ENCODE measurements at regions not wholly inside any gene's neighbourhood (a gene's known extent, or its start where the extent isn't known, plus 50 kb on each side); places are given as distances from the start of the nearest gene placed in this dataset.

DNA sequence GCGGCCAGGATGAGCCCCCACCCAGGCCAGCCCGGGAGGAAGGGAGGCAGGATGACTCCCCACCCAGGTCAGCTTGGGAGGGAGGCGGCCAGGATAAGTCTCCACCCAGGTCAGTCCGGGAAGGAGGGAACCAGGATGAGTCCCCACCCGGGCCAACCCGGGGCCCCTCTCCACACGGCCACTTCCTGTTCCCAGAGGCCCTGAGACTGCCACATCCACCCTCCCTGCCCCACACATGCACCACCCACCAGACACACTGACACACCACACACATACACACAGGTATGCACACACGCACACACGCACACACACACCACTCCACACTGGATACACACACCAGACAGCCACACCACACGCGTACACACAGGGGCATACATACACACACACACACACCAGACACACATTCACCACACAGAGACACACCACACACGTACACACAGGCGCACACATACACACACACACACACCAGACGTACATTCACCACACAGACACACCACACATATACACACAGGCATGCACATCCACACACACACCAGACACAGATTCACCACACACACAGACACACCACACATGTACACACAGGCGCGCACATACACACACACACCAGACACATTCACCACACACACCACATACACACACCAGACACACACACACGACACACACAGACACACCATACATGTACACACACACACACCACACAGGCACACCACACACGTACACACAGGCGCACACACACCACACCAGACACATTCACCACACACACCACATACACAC lies 84.9 kb upstream of the PRR5 start:
- in situ Hi-C loops (cut with MboI; ENCODE audit: low sequenced_read_pairs): no loop called here

DNA sequence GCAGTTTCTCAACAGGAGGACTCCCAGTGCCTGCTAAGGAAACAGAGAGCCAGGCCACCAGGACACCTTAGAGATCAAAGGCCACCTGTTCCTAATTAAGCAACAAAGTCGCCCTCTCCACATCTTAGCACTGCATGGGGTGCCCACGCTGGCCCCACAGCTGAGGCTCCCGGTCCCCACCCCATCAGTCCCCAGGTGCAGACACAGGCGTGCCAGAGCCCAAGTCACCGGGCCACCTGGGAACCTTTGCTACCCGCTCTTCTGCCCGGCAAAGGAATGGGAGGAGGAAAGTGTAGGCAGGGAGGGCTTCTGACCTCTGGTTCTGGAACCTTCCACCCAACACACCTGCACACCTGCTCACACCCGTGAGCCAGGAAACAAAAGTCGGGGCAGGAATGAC lies 85.5 kb upstream of the PRR5 start:
- in situ Hi-C loops (cut with MboI; ENCODE audit: low sequenced_read_pairs): no loop called here

DNA sequence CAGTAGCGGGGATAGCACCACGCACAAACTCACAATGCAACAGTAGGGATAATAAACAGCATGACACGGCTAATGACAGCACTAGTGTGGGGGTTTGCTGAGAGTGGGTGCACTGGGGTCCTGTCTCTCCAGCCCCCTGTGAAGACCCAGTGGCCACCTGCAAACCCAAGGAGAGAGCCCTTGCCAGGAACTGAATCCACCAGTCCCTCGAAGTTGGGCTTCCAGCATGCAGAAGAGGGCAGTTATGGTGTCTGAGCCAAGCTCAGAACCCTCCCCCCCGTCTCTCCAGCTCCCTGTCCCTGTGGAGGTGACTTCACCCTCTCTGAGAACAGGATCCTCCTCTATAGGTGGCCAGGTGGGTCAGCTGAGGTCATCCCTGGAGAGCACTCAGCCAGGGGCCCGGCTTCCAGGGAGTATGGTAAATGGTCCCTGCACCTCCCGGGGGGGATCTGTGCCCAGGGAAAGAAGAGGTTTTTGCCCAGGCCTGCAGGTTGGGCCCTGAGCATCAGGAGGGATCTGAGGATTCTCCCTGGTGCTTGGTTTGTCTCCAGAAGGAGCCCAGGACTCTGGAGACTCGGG lies 86.3 kb upstream of the PRR5 start:
- in situ Hi-C loops (cut with MboI; ENCODE audit: low sequenced_read_pairs): no loop called here

DNA sequence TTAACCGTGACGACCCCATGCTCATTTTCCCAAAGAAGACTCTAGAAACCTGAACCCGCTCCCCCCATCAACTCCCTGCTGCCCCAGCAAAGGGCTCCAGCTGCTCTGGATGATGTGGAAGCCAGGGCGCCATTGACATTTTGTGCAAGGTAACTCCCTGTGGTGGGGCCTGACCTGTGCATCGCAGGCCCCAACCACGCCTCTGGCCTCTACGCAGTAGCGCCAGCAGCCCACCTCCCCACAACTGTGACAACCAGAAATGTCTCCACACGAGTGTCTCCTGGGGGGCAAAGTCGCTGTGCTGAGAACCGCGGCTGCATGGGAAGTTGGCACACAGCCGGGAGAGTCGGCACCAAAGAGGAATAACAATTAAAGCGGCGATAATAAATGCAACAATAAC lies 86.9 kb upstream of the PRR5 start:
- in situ Hi-C loops (cut with MboI; ENCODE audit: low sequenced_read_pairs): no loop called here

DNA sequence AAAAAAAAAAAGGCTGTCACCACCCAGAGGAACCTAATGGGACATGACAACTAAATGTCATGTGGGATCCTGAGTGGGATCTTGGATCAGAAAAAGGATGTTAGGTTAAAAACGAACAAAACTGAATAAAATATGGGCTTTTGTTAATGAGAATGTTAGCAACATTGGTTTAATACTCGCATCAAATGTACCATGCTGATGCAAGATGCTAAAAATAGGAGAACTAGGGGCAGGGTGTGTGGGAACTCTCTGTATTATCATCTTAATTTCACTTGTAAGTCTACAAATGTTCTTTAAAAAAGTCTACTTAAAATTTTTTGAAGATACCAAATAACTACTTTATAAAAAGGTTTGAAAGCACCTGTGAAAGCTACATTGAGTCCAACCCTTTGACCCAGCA lies 88.8 kb upstream of the PRR5 start:
- in situ Hi-C loops (cut with MboI; ENCODE audit: low sequenced_read_pairs): no loop called here

DNA sequence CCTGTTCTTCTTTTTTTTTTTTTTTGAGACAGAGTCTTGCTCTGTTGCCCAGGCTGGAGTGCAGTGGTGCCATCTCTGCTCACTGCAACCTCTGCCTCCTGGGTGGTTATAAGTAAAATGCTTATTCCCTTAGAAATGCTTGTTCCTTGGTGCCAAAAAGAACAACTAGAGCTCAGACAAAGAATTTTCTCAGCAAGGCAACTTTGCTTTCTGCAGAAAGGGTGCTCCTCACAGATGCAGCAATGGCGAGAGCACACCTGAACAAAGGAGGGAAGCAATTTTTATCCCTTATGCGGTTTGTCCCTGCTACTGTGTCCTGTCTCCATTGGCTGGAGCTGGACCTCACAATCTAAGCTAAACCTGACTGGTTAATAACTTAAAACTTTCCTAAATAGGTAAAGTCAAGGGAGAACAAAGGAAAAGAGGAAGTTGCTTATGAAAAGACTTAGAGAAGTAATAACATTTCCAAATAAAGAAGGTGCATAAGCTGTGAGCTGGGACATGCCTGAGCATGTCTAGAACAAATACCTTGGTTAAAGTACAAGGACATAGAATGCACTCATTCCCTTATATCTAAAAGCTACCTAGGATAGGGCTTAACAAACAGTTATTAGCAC lies 90.0 kb upstream of the PRR5 start:
- in situ Hi-C loops (cut with MboI; ENCODE audit: low sequenced_read_pairs): no loop called here

DNA sequence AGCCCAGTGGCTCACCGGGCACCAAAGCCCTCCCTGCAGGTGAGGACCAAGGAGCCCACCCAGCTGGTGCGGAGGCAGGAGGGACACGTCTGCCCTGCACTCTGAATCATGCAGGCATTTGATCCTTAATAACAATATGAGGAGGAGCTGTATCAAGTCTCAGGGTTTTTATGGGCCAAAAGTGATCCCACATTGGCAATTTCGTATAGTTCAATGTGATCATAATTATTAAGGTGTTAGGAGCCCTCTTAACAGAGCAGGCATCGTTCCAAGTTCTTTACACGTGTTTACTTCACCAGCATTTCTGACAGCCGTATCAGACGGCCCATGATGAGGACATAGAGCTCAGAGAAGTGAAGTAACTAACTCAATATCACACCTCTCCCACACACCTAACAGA lies 91.9 kb upstream of the PRR5 start:
- in situ Hi-C loops (cut with MboI; ENCODE audit: low sequenced_read_pairs): no loop called here

DNA sequence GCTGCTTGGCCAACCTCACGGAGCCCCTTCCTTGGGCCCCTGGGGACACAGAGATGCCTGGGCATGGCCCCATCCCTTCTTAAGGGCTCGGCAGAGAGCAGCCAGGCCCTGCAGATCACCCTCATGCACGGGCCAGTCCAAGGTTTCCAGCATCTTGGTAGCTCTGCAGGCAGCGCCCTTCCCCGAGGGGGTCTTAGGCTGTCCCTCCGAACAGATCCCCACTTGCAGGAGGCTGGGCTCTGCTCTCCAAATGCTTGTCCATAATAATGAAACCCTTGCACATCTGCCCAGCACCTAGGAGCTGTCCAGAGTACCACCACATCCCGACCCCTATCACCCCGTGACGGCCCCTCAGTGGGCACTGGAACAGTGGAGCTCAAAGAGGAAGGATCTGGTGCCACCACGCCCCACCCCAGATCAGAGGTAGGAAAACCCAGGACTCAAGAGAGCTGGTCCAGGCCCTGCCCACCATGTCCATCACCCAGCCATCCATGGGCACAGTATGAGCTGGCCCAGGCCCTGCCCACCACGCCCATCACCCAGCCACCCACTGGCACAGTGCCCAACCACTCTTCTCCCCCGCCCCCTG lies 92.5 kb upstream of the PRR5 start:
- in situ Hi-C loops (cut with MboI; ENCODE audit: low sequenced_read_pairs): no loop called here

DNA sequence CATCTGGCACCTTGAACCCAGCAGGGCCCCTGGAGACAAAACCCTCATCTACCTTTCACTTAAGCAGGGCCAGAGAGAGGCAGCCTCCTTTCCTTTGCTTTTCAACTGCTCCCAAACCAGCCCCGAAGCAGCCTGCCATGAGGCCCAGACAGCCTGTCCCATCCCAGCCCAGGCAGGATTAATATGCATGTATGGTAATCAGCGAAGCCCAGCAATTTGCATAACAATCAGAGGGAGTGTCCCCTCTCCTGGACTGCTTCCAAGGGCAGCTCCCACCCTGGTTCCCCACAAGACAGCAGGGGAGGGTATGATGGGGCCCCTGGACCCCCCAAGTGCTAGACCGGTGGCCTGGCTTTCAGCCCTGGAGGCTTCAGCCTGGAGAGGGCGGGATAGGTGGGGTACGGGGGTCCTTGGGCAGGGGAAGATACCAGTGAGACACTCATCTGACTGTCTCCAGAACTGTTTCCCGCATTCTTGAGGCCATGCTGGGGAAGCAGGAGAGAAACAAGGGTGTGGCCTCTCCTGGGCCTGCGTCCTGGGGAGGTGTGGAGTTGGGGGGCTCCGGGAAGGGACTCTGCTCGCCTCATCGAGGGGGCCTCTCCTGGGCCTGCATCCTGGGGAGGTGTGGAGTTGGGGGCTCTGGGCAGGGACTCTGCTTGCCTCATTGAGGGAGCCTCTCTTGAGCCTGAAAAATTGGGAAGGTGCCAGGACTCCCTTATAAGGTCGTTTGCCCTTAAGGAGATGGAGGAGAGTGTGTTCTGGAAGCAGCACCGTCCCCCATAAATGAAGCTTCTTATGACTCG lies 93.2 kb upstream of the PRR5 start:
- in situ Hi-C loops (cut with MboI; ENCODE audit: low sequenced_read_pairs): no loop called here

DNA sequence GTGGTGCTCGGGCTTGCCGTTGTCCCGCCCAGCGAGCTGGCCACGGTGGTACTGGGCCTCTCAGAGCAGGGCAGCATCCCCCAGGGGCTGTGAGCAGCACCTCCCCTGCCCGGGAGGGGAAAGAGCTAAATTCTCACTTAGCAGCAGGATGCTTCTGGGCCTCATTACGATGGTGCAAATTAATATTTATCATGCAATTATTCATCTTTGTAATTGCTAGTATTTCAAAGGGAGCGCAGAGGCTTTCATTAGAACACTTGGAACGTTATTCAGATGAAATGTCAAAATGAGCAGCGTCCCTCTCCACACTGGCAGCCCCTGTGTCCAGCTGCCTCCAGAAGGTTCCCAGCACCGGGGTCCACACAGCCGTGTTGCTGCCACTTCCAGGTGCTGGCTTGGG lies 95.9 kb upstream of the PRR5 start:
- in situ Hi-C loops (cut with MboI; ENCODE audit: low sequenced_read_pairs): no loop called here

DNA sequence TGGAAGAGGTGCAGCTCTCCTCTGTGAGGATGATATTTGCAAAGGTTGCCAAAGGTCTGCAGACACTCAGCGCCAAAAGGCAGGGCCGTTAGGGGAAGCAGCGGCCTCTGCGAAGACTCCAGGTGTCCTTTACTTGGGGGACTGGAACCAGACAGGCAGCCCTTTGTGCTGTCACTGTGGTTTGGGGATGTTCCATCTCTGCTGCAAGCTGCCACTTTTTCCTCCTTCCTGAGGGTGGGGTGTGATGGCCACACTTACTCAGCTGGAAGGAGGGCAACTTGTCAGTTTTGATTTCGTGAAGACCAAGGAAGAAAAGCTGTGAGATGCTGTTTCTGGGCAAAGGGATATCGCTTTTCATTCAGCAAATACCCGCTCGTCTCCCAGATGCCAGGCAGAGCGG lies 96.5 kb upstream of the PRR5 start:
- in situ Hi-C loops (cut with MboI; ENCODE audit: low sequenced_read_pairs): no loop called here

DNA sequence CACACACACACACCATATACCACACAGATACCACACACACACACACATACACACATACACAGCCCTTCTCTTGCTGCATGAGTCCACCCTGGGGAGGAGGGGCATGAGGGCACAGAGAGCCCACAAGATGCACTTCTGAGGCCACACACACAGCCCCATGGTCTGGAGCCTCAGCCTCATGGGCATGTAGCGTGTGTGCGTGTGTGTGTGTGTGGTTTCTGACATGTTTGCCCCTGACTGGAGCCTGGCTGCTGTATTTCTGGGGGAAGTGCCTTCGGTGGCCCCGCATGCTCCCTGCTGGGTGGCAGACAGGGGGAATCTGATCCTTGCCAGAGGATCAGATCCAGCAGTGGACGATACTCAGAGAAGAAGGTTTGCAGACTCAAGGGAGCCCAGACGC lies 97.0 kb upstream of the PRR5 start:
- in situ Hi-C loops (cut with MboI; ENCODE audit: low sequenced_read_pairs): no loop called here

DNA sequence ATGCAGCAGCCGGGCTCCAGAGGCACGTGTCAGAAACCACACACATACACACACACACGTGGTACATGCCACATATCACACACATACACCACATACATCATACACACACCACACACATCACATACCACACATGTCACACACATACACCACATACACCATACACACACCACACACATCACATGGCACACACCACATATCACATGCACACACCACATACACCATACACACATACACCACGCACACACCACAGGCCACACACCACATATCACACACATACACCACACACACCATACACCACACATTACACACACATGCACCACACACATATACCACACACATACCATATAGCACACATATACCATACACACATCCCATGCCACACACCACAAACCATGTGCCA lies 97.5 kb upstream of the PRR5 start:
- in situ Hi-C loops (cut with MboI; ENCODE audit: low sequenced_read_pairs): no loop called here

DNA sequence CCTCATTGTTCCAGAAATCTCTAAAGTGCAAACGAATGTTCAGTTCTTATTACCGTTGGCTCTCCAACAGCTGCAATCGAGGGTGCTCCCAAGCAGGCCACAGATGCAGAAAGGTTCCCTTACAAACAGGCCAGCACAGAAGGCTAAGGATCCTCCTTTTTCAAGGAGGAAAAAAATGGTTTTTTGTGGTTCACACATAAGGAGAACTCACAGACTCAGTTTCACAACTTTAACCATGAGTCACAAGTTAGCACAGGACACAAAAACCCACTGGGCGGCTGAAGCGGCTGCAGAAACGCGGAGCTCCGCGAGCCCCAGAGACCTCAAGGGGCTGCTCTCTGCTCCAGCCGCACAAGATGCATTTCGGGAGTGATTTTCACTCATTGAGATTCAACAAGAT lies 98.2 kb upstream of the PRR5 start:
- in situ Hi-C loops (cut with MboI; ENCODE audit: low sequenced_read_pairs): no loop called here

DNA sequence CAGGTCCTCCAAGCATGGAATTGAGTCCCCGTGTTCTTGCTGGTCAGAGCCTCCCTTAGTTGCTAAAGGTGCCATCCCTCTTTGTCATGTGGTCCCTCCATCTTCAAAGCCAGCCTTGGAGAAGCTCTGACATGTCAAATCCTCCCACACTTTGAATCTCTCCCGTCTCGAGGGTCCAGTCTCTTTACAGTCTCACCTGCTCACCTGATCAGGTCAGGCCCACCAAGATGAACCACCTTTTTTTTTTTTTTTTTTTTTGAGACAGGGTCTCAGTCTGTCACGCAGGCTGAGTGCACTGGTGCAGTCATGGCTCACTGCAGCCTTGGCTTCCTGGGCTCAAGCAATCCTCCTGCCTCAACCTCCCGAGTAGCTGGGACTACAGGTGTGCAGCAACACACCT lies 100.3 kb upstream of the PRR5 start:
- in situ Hi-C loops (cut with MboI; ENCODE audit: low sequenced_read_pairs): no loop called here

DNA sequence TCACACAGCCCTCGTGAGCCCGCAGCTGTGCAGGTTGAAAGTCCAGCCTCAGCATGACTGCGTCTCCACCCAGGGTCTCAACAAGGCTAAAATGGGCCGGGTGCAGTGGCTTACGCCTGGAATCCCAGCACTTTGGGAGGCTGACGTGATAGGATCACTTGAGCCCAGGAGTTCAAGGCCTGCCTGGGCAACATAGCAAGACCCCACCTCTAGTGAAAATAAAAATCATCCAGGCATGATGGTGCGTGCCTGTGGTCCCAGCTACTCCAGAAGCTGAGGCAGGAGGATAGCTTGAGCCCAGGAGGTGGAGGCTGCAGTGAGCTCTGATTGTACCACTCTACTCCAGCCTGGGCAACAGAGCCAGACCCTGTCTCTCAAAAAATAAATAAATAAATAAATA lies 100.8 kb upstream of the PRR5 start:
- in situ Hi-C loops (cut with MboI; ENCODE audit: low sequenced_read_pairs): no loop called here

DNA sequence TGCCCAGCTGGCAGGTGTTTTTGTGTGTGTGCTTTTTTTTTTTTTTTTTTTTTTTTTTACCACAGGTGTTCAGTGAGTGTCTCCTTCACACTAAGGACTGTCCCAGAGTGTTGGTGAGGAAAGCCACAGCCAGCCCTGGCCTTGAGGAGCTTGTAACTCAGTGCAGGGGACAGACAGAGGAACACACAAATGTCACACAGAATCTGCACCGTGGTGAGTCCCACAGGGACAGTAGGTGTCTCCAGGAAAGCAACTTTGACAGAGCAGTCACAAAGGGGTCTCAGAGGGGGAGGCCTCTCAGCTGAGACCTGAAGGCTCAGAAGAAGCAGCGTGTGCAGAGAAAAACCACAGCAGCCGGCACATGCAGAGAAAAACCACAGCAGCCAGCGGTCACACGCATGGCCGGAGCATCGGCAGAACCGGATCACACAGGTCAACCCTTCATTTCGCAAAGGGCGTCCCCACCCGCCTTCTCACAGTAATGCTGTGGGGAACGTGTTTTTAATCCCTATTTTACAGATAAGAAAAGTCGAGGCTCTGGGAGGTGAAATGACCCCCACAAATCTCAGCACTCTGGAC lies 101.7 kb upstream of the PRR5 start:
- in situ Hi-C loops (cut with MboI; ENCODE audit: low sequenced_read_pairs): no loop called here

DNA sequence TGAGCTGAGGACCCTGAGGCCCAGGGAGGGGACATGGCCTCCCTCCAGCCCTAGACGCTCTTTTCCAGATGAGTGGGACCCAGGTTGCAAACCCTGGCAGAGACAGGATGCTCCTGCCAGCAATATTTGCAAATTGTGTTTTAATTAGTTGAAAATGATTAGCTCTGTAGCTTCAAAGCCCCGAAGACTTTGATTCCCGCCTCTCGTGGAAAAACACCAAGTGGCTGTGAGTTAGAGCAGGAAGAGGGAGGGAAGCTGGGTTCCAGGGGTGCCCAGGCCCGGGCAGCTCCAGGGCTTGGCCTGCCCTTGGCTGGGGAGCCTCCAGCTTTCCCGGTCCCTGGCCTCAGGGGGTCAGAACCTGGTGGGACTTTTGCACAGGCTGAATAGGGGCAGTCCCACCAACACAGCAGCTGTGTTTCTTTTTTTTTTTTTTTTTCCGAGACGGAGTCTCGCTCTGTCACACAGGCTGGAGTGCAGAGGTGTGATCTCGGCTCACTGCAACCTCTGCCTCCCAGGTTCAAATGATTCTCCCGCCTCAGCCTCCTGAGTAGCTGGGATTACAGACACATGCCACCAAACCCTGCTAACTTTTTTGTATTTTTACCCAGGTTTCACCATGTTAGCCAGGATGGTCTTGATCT lies 101.6 kb upstream of the RTL6 start:
- in situ Hi-C loops (cut with MboI; ENCODE audit: low sequenced_read_pairs): no loop called here

DNA sequence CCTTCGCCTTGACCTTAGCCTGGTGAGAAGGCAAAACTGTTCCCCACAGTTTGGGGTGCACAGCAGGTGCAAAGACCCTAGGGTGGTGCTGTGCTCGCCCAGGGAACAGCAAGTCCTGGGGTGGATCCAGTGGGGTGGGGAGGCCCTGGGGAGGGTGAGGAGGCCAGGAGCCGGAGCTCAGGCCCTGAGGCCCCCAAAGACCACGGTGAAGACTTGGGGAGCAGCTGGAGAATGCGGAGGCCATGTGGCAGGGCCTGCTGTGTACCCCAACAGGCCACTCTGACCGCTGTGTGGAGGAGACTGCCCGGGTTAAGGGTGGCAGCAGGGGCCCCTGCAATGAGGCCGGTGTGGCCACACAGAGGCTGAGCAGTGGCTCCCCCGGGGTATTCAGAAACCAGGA lies 101.1 kb upstream of the RTL6 start:
- in situ Hi-C loops (cut with MboI; ENCODE audit: low sequenced_read_pairs): no loop called here

DNA sequence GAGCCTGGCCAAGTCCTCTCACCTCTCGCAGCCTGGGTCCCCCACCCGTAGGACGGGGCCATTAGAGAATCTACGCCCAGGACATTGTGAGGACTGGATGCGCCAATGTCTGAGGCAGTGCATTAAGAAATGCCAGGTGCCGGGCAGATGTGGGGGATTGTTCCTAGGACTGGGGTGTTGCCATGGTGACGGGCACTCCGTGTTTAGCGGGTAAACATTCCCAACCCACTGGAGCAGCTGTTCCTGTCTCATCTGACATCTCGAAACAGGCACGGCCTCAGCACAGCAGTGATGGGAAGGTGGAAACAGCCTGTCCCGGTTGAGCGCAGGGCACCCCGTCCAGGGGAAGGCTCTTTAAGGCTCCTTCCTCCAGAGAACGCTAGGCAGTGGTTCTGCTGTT lies 99.6 kb upstream of the RTL6 start:
- in situ Hi-C loops (cut with MboI; ENCODE audit: low sequenced_read_pairs): no loop called here
